NCI-H460 (cell line): ENCODE measurements at regions not wholly inside any gene's neighbourhood (a gene's known extent, or its start where the extent isn't known, plus 50 kb on each side); places are given as distances from the start of the nearest gene placed in this dataset.
"Not testable (repeated sequence)": the region's sequence is repeated elsewhere in the genome, so short reads cannot be mapped to it uniquely, and the experiment has no call there.

Experiments used
- DNase-seq: peaks from one replicate; pipeline ENCODE4 v3.0.0-alpha.2; 2016; ENCODE audit warnings: low read depth; ENCODE audit errors: extremely low read depth

- no peak for DNase-seq
Measured at GRCh38 chr5:87765009-87765408, 352.3 kb upstream of the CCNH start.

GRCh38 chr5:87762631-87763030, 349.9 kb upstream of the CCNH start:
- DNase-seq, result no peak

GRCh38 chr5:87756951-87757350, 344.2 kb upstream of the CCNH start:
- no peak for DNase-seq

- no peak for DNase-seq
Measured at GRCh38 chr5:87755360-87755759, 342.6 kb upstream of the CCNH start.

- no peak for DNase-seq
Measured at GRCh38 chr5:87754009-87754757, 341.5 kb upstream of the CCNH start.

- DNase-seq, result no peak
Measured at GRCh38 chr5:87752362-87752761, 339.6 kb upstream of the CCNH start.

- DNase-seq, result no peak
Measured at GRCh38 chr5:87751824-87752223, 339.1 kb upstream of the CCNH start.

- DNase-seq, result no peak
Measured at GRCh38 chr5:87746891-87747377, 334.2 kb upstream of the CCNH start.

- no peak for DNase-seq
Measured at GRCh38 chr5:87746341-87746740, 333.6 kb upstream of the CCNH start.

- DNase-seq, result no peak
Measured at GRCh38 chr5:87741881-87742280, 329.2 kb upstream of the CCNH start.

- DNase-seq, result no peak
Measured at GRCh38 chr5:87735923-87736322, 323.2 kb upstream of the CCNH start.

- no peak for DNase-seq
Measured at GRCh38 chr5:87733897-87734296, 321.2 kb upstream of the CCNH start.

- DNase-seq, result no peak
Measured at GRCh38 chr5:87732875-87733768, 320.4 kb upstream of the CCNH start.

- no peak for DNase-seq
Measured at GRCh38 chr5:87729781-87730180, 317.1 kb upstream of the CCNH start.

GRCh38 chr5:87722286-87722685, 309.6 kb upstream of the CCNH start:
- no peak for DNase-seq

GRCh38 chr5:87718224-87718925, 305.6 kb upstream of the CCNH start:
- DNase-seq, result not testable (repeated sequence)

GRCh38 chr5:87717761-87718160, 305.0 kb upstream of the CCNH start:
- no peak for DNase-seq

GRCh38 chr5:87705876-87706275, 293.1 kb upstream of the CCNH start:
- no peak for DNase-seq

GRCh38 chr5:87686975-87687374, 274.2 kb upstream of the CCNH start:
- DNase-seq, result no peak

- DNase-seq, result no peak
Measured at GRCh38 chr5:87686018-87686417, 273.3 kb upstream of the CCNH start.

GRCh38 chr5:87674235-87674634, 261.5 kb upstream of the CCNH start:
- DNase-seq, result no peak
